ENCODE measurements at regions not wholly inside any gene's neighbourhood (a gene's known extent, or its start where the extent isn't known, plus 50 kb on each side); places are given as distances from the start of the nearest gene placed in this dataset.

DNA sequence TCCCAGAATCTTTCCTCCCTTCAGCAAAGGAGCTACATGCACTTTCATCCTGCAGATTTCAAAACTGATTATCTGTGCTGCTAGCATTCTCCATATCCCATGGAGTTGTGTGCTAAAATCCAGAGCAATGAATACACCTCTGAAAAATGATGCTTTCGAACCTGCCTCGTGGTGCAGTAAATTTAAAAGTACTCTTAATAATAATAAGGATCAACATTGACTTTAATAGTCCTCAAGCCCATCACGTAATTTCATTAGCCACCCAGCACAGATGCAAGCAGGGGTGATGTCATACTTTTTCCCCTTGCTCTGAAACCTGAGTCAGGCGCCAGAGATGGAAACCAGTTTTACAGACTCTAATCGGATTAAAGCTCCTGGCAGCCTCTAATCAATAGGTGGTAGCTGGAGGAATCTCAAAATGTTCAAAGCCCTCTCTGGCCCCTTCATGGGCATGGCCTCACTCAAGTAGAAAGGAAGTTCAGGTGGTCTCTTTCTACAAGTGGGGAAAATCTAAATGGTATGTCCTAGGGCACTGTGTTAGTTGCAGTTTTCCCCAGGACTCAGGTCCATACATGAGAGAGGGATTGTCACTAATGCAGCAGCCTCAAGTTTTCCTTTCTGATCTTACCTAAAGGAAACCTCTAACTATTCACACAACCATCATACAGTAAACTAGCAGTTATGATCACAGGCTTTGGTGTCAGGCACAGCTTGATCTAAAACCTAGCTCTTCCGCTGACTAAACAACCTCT lies 221.6 kb upstream of the SLC30A5 start:
- no peak overlapping the region for H3K4me3 ChIP-seq (ENCODE audit: low read depth, low read length)
- TF ChIP-seq, protein P1, sequence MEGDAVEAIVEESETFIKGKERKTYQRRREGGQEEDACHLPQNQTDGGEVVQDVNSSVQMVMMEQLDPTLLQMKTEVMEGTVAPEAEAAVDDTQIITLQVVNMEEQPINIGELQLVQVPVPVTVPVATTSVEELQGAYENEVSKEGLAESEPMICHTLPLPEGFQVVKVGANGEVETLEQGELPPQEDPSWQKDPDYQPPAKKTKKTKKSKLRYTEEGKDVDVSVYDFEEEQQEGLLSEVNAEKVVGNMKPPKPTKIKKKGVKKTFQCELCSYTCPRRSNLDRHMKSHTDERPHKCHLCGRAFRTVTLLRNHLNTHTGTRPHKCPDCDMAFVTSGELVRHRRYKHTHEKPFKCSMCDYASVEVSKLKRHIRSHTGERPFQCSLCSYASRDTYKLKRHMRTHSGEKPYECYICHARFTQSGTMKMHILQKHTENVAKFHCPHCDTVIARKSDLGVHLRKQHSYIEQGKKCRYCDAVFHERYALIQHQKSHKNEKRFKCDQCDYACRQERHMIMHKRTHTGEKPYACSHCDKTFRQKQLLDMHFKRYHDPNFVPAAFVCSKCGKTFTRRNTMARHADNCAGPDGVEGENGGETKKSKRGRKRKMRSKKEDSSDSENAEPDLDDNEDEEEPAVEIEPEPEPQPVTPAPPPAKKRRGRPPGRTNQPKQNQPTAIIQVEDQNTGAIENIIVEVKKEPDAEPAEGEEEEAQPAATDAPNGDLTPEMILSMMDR (IDR thresholded peaks at IDR 0.05; ENCODE audit: low read depth, low read length) = no peak

DNA sequence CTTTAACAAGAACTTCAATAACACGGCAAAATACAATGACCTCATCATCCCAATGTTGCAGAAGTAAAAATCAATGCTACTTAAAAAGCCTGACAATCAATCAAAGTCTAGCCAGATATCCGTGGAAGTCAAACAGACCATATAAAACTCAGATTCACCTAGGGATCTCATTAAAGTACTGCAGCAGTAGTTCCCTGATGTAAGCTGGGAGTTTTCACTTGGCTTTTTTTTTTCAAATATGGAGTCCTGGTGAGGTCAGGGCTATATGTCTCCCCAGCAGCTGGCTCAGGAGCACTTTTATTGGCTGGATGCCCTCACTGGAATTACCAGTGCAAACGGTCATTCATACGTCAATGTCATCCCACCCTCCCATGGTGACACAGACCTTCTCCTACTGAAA lies 220.6 kb upstream of the SLC30A5 start:
- TF ChIP-seq, protein P1 (IDR thresholded peaks at IDR 0.05; ENCODE audit: low read depth, low read length) = no peak
- H3K4me3 ChIP-seq (ENCODE audit: low read depth, low read length) = no peak overlapping the region

DNA sequence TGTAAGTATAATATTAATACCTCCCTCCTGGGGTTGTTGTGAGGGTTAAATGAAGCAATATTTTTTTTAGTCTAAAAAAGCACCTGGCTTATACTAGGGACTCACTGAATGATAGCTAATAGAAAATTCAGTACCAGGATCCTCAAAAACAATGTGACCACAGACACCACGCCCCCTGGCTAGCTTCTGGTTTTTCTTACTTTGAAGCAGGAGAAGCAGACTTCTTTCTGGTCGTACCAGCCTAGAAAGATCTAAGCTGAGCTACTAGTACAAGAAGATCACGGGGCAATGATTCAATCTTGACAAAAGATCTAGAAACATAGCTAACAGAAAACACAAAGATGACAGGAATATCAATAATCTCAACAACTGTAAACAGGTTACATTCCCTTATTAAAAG lies 218.5 kb upstream of the SLC30A5 start:
- TF ChIP-seq, protein P1 (IDR thresholded peaks at IDR 0.05; ENCODE audit: low read depth, low read length) = no peak
- no peak overlapping the region for H3K4me3 ChIP-seq (ENCODE audit: low read depth, low read length)

DNA sequence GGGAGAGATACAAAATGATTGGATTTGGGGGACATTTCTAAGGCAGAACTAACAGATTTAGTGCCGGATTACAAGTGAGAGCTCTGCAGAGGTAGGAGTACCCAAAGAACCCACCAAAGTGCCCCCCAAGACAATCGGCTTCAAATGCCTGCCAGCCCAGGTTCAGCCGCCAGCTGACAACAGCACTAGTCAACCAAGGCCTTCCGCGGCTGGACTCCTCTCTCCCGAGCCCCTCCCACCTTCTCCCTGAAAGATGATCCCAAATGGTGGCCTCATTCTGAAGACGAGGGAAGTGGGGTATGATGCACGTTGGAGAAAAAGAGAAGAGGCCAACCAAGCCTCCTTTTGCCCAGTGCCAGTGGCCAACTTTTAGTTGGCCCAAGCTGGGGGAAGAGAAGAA lies 210.4 kb upstream of the SLC30A5 start:
- H3K4me3 ChIP-seq (ENCODE audit: low read depth, low read length) = no peak overlapping the region
- TF ChIP-seq, protein P1 (IDR thresholded peaks at IDR 0.05; ENCODE audit: low read depth, low read length) = no peak

DNA sequence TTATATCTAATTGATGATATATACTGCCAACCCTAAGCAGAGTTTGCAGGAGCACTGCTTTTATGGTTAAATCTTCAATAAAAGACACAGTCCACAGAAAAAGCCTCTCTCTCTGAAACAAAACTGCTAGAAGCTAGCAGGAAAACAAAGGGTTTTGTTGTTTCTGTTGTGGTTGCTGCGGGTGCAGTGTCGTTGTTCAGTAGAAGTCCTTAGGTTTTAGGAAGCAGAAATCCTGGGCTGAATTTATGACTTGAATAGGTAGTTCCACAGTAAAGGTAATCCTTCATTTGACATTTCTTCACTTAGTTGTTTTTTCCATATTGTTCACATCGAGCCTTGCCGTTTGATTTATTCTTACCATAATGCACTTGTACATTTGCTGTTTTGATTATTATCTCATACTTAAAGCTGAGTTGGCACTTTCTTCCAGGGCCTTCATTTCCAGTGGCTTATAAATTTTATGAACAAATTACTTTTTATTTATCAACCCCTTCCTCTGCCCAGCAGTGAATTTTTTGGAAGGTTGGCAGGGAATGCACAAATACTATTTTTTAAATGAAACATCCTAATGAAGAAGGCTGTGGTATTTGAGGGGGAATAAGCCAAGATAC lies 209.6 kb upstream of the SLC30A5 start:
- H3K4me3 ChIP-seq (ENCODE audit: low read depth, low read length) = no peak overlapping the region
- TF ChIP-seq, protein P1 (IDR thresholded peaks at IDR 0.05; ENCODE audit: low read depth, low read length) = no peak

DNA sequence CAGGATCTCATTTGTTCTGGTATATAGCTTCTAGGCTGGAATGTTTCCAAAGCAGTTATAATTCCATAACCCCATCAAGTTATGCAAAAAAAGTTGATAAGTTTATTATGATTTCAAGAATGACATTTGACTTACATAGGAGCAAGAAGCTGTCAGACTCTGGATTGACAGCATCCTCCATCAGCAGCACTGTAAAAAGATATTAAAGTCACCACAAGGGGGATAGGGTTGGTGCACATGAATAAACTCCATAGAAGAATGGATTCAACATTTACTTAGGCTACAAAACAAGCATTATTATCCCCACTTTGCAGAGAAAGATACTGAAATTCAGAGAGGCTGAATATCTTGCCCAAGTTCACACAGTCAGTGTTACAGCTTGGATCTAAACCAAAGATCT lies 208.9 kb upstream of the SLC30A5 start:
- TF ChIP-seq, protein P1 (IDR thresholded peaks at IDR 0.05; ENCODE audit: low read depth, low read length) = peak; percentile 15; the same call in 1 of the 2 replicates
- H3K4me3 ChIP-seq (ENCODE audit: low read depth, low read length) = no peak overlapping the region

DNA sequence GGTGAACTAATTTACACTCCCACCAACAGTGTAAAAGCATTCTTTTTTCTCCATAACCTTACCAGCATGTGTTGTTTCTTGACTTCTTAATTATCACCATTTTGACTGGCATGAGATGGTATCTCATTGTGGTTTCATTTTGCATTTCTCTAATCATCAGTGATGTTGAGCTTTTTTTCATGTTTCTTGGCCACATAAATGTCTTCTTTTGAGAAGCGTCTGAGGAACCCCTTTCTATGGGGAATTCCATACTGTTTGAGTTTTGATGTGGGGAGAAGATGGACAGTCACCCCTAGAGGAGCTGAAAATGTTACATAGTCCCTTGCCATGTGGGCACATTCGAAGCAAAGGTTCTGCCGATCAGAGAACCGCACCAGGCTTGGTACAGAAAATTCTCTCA lies 207.0 kb upstream of the SLC30A5 start:
- TF ChIP-seq, protein P1 (IDR thresholded peaks at IDR 0.05; ENCODE audit: low read depth, low read length) = no peak
- no peak overlapping the region for H3K4me3 ChIP-seq (ENCODE audit: low read depth, low read length)
